Breast epithelium (tissue), 3 donors: ENCODE measurements at regions not wholly inside any gene's neighbourhood (a gene's known extent, or its start where the extent isn't known, plus 50 kb on each side); places are given as distances from the start of the nearest gene placed in this dataset.

Experiments used
- CTCF ChIP-seq, 3 donors: fragments of 450-650 bp; IDR thresholded peaks; one replicate each; pipeline ENCODE4 v1.5.1; 2016 to 2017; ENCODE audit warnings: antibody characterized with exemption in 3 of 3, mild to moderate bottlenecking in 3 of 3, moderate library complexity in 3 of 3
- POLR2A ChIP-seq: fragments of 450-650 bp; IDR thresholded peaks from one replicate; pipeline ENCODE4 v1.6.1; 2016; ENCODE audit warnings: antibody characterized with exemption, mild to moderate bottlenecking, moderate library complexity

GRCh38 chr15:66925721-66926120 is 139.7 kb upstream of the SMAD3 start:
- no peak for TF ChIP-seq CTCF (IDR thresholded peaks at IDR 0.05)
- no peak for TF ChIP-seq POLR2A
